ENCODE measurements at regions not wholly inside any gene's neighbourhood (a gene's known extent, or its start where the extent isn't known, plus 50 kb on each side); places are given as distances from the start of the nearest gene placed in this dataset.

- H3K4me1 Mint-ChIP-seq = no peaks in the 10 kb centered on the region
- no peaks in the 10 kb centered on the region for H3K27me3 Mint-ChIP-seq
- peaks cover 5 to 12% (median 8%) of the 10 kb centered on the region in 7 donors for H3K9me3 Mint-ChIP-seq
- H3K4me3 Mint-ChIP-seq = no peak overlapping the region
- ATAC-seq (ENCODE audit: low read depth in 2 of 2) (no peak), DNase-seq (no peak)
- no peak overlapping the region for H3K27ac Mint-ChIP-seq
- H3K36me3 Mint-ChIP-seq = no peaks in the 10 kb centered on the region
Observed at GRCh38 chr2:23112517-23112916, 272.5 kb upstream of the KLHL29 start.

- ATAC-seq (ENCODE audit: low read depth in 2 of 2) (no peak), DNase-seq (no peak)
- Mint-ChIP-seq H3K27me3 (no peaks in the 10 kb centered on the region), H3K9me3 (peaks cover 0 to 12% (median 6%) of the 10 kb centered on the region in 7 donors), H3K4me3 (no peak overlapping the region), H3K36me3 (no peaks in the 10 kb centered on the region), H3K27ac (no peak overlapping the region), H3K4me1 (no peaks in the 10 kb centered on the region)
Observed at GRCh38 chr2:23114299-23114698, 270.7 kb upstream of the KLHL29 start.

- Mint-ChIP-seq H3K27ac (no peak overlapping the region), H3K36me3 (no peaks in the 10 kb centered on the region), H3K9me3 (peaks cover 0 to 7% (median 0%) of the 10 kb centered on the region in 7 donors), H3K27me3 (no peaks in the 10 kb centered on the region), H3K4me3 (no peak overlapping the region), H3K4me1 (no peaks in the 10 kb centered on the region)
- no peak for DNase-seq
- no peak for ATAC-seq (ENCODE audit: low read depth in 2 of 2)
Observed at GRCh38 chr2:23118313-23118712, 266.7 kb upstream of the KLHL29 start.

GRCh38 chr2:23118894-23119293 lies 266.1 kb upstream of the KLHL29 start:
- H3K36me3 Mint-ChIP-seq = no peaks in the 10 kb centered on the region
- peaks cover 0 to 9% (median 0%) of the 10 kb centered on the region in 7 donors for H3K9me3 Mint-ChIP-seq
- H3K4me3 Mint-ChIP-seq = no peak overlapping the region
- no peak for DNase-seq
- no peak overlapping the region for H3K27ac Mint-ChIP-seq
- no peaks in the 10 kb centered on the region for H3K4me1 Mint-ChIP-seq
- ATAC-seq (ENCODE audit: low read depth in 2 of 2) = no peak
- no peaks in the 10 kb centered on the region for H3K27me3 Mint-ChIP-seq

- Mint-ChIP-seq H3K27ac (no peak overlapping the region), H3K27me3 (no peaks in the 10 kb centered on the region), H3K9me3 (peaks cover 0 to 9% (median 0%) of the 10 kb centered on the region in 7 donors), H3K4me1 (no peaks in the 10 kb centered on the region), H3K4me3 (no peak overlapping the region), H3K36me3 (no peaks in the 10 kb centered on the region)
- ATAC-seq (ENCODE audit: low read depth in 2 of 2) (no peak), DNase-seq (no peak)
Observed at GRCh38 chr2:23120161-23120560, 264.8 kb upstream of the KLHL29 start.

- DNase-seq = no peak
- H3K27ac Mint-ChIP-seq = peak overlapping the region in 1 of 6 donors; percentile 7
- no peaks in the 10 kb centered on the region for H3K4me1 Mint-ChIP-seq
- no peak for ATAC-seq (ENCODE audit: low read depth in 2 of 2)
- H3K36me3 Mint-ChIP-seq = no peaks in the 10 kb centered on the region
- H3K27me3 Mint-ChIP-seq = no peaks in the 10 kb centered on the region
- no peak overlapping the region for H3K4me3 Mint-ChIP-seq
- H3K9me3 Mint-ChIP-seq = peaks cover 0 to 9% (median 0%) of the 10 kb centered on the region in 7 donors
Observed at GRCh38 chr2:23121968-23122648, 262.9 kb upstream of the KLHL29 start.

- Mint-ChIP-seq H3K27me3 (peaks cover 0 to 2% (median 0%) of the 10 kb centered on the region in 3 donors), H3K27ac (no peak overlapping the region), H3K4me1 (no peaks in the 10 kb centered on the region), H3K9me3 (peaks cover 0 to 9% (median under 1%) of the 10 kb centered on the region in 7 donors), H3K36me3 (no peaks in the 10 kb centered on the region), H3K4me3 (no peak overlapping the region)
- ATAC-seq (ENCODE audit: low read depth in 2 of 2) (no peak), DNase-seq (no peak)
Observed at GRCh38 chr2:23122681-23123215, 262.2 kb upstream of the KLHL29 start.

- Mint-ChIP-seq H3K36me3 (peaks cover 0 to 2% of the 10 kb centered on the region in 2 donors), H3K4me3 (no peak overlapping the region), H3K27ac (no peak overlapping the region), H3K4me1 (no peaks in the 10 kb centered on the region), H3K27me3 (peaks cover 0 to 10% (median 0%) of the 10 kb centered on the region in 3 donors), H3K9me3 (peaks cover 0 to 9% (median 4%) of the 10 kb centered on the region in 7 donors)
- DNase-seq (no peak), ATAC-seq (ENCODE audit: low read depth in 2 of 2) (no peak)
Observed at GRCh38 chr2:23123686-23124085, 261.3 kb upstream of the KLHL29 start.

- peaks cover 0 to 10% (median 0%) of the 10 kb centered on the region in 3 donors for H3K27me3 Mint-ChIP-seq
- no peak for ATAC-seq (ENCODE audit: low read depth in 2 of 2)
- no peak overlapping the region for H3K27ac Mint-ChIP-seq
- no peak overlapping the region for H3K4me3 Mint-ChIP-seq
- peaks cover 0 to 7% of the 10 kb centered on the region in 2 donors for H3K36me3 Mint-ChIP-seq
- DNase-seq = no peak
- no peaks in the 10 kb centered on the region for H3K4me1 Mint-ChIP-seq
- peaks cover 0 to 13% (median 8%) of the 10 kb centered on the region in 7 donors for H3K9me3 Mint-ChIP-seq
Observed at GRCh38 chr2:23124214-23124750, 260.7 kb upstream of the KLHL29 start.

- no peak for DNase-seq
- Mint-ChIP-seq H3K27ac (no peak overlapping the region), H3K36me3 (peaks cover 0 to 7% of the 10 kb centered on the region in 2 donors), H3K4me3 (no peak overlapping the region), H3K4me1 (no peaks in the 10 kb centered on the region), H3K27me3 (peaks cover 0 to 10% (median 0%) of the 10 kb centered on the region in 3 donors), H3K9me3 (peaks cover 4 to 16% (median 11%) of the 10 kb centered on the region in 7 donors)
- ATAC-seq (ENCODE audit: low read depth in 2 of 2) = no peak
Observed at GRCh38 chr2:23127465-23127864, 257.5 kb upstream of the KLHL29 start.

GRCh38 chr2:23128684-23129292 lies 256.2 kb upstream of the KLHL29 start:
- Mint-ChIP-seq H3K27ac (peak overlapping the region in 1 of 6 donors; percentile 67), H3K36me3 (peaks cover 0 to 7% of the 10 kb centered on the region in 2 donors), H3K4me3 (no peak overlapping the region), H3K27me3 (peaks cover 0 to 10% (median 0%) of the 10 kb centered on the region in 3 donors), H3K4me1 (no peaks in the 10 kb centered on the region), H3K9me3 (peaks cover 8 to 20% (median 11%) of the 10 kb centered on the region in 7 donors)
- ATAC-seq (ENCODE audit: low read depth in 2 of 2) = no peak
- no peak for DNase-seq

GRCh38 chr2:23131066-23131575 lies 253.9 kb upstream of the KLHL29 start:
- H3K4me3 Mint-ChIP-seq = no peak overlapping the region
- ATAC-seq (ENCODE audit: low read depth in 2 of 2) (no peak), DNase-seq (no peak)
- peaks cover 0 to 14% (median 7%) of the 10 kb centered on the region in 3 donors for H3K27me3 Mint-ChIP-seq
- peaks cover 8 to 20% (median 11%) of the 10 kb centered on the region in 7 donors for H3K9me3 Mint-ChIP-seq
- no peaks in the 10 kb centered on the region for H3K4me1 Mint-ChIP-seq
- H3K36me3 Mint-ChIP-seq = peaks cover 0 to 7% of the 10 kb centered on the region in 2 donors
- H3K27ac Mint-ChIP-seq = no peak overlapping the region

- peaks cover 0 to 7% of the 10 kb centered on the region in 2 donors for H3K36me3 Mint-ChIP-seq
- ATAC-seq (ENCODE audit: low read depth in 2 of 2) = no peak
- H3K27me3 Mint-ChIP-seq = peaks cover 0 to 14% (median 7%) of the 10 kb centered on the region in 3 donors
- H3K4me1 Mint-ChIP-seq = no peaks in the 10 kb centered on the region
- no peak overlapping the region for H3K4me3 Mint-ChIP-seq
- H3K9me3 Mint-ChIP-seq = peaks cover 8 to 20% (median 11%) of the 10 kb centered on the region in 7 donors
- H3K27ac Mint-ChIP-seq = no peak overlapping the region
- no peak for DNase-seq
Observed at GRCh38 chr2:23132000-23132399, 253.0 kb upstream of the KLHL29 start.
